GM10266 (cell line): ENCODE measurements at regions not wholly inside any gene's neighbourhood (a gene's known extent, or its start where the extent isn't known, plus 50 kb on each side); places are given as distances from the start of the nearest gene placed in this dataset.
A peak's percentile ranks its signal among the peaks of the same experiment; 100 is the strongest.
"Not testable (repeated sequence)": the region's sequence is repeated elsewhere in the genome, so short reads cannot be mapped to it uniquely, and the experiment has no call there.

ENCODE experiments used
- DNase-seq: peaks from one replicate; pipeline ENCODE4 v3.0.0; 2012; ENCODE audit errors: extremely low spot score
- CTCF ChIP-seq: IDR thresholded peaks from 2 replicates; pipeline ENCODE4 v1.5.1; 2012; ENCODE audit warnings: mild to moderate bottlenecking, low read depth; ENCODE audit not compliant: control insufficient read depth, insufficient read depth; ENCODE audit errors: missing control alignments

- DNase-seq, result peak; percentile 77
- TF ChIP-seq CTCF, result no peak
These were observed 90.0 kb upstream of the DRD5 start for GRCh38 chr4:9691238-9692065.

DNA sequence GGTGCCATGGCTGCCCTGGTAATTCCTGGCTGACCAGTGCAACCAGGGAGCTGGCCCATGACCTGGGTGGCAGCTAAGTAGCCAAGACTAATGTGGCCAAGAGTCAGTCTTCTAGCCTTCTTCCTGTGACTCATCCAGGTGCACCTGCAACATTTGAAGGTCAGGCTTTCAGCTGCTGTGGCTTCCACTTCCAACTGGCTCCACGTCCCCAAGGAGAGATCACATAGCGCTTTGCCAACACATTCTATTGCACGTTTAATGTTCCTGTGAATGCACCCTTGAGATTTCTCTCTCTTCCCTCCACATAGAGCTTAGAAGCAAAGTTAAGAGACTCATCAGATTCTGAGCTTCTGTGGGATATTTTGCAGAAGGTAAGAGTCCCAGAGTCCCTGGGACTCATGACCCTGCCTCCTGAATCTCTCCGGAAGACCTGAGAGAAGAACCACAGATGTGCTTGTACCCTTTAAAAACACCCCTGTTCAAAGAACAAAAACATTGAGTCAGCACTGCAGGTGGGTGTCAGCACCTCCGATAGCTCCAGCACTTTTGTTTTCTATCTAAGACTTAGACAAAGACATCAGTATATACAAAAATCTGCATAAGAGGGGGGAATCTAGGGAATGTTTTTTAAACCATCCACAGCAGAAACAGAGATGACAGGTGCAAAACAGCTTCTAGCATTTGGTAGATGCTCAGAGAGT lies 88.5 kb upstream of the DRD5 start:
- not testable (repeated sequence) for DNase-seq

DNA sequence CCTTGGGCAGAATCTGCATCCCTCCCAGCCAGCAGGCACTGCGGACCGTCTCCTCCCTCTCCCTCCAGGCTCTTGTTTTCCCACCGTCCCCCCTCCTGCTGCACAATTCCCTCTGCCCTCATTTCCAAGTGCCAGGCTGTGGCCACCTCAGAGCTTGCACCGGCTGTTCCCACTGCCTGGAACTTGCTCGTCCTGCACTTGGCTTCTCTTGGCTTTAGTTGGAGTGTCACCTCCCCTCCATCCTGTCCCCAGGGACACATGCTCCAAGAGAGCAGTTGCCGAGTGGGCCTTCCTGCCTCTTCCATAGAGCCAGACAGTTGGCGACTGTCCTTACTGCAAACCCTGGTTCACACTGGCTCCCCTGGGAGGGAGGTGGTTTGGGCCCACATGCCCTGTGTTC lies 87.0 kb upstream of the DRD5 start:
- not testable (repeated sequence) for DNase-seq

- peak; percentile 32 for TF ChIP-seq CTCF
- DNase-seq, result not testable (repeated sequence)
These were observed 85.4 kb upstream of the DRD5 start for GRCh38 chr4:9695994-9696393.

DNA sequence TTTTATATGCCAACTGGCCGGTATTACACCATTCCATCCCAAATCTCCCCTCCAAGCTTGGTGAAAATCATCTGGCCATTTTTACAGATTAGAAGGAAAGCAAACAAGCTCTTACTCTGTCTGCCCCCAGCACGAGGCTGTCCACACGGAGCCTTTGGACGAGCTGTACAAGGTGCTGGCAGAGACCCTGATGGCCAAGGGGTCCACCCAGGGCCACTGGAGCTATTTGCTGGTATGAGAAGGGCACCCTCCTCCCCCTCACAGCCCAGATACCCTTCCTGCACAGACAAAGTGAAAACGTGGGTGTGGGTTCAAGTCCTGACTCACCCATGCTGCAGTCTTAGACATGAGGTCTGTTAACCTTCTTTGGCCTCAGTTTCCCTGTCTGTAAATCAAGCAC lies 84.9 kb upstream of the DRD5 start:
- not testable (repeated sequence) for DNase-seq

- DNase-seq, result not testable (repeated sequence)
These were observed 79.4 kb upstream of the DRD5 start for GRCh38 chr4:9702019-9702418.

GRCh38 chr4:9702696-9703095 lies 78.7 kb upstream of the DRD5 start:
- DNase-seq, result not testable (repeated sequence)

DNA sequence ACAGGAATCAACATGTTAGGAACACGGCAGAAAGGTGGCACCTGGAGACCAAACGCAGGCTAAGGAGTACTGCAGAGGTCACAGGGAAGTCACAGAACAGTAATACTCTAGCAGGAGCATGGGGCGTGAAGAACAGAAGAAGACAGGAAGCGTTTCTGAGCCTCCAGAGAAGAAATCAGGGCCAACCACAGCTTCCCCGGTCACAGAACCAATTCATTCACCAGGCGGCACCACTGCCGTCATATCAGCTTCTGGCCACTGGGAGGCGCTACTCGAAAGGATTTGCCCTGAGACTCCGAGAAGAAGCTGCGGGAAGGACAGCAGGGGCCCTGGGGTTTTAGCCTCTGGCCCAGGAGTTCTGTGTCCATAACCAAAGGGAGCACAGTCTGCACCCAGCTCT lies 78.0 kb upstream of the DRD5 start:
- TF ChIP-seq CTCF, result peak; percentile 83
- peak; percentile 62 for DNase-seq

DNA sequence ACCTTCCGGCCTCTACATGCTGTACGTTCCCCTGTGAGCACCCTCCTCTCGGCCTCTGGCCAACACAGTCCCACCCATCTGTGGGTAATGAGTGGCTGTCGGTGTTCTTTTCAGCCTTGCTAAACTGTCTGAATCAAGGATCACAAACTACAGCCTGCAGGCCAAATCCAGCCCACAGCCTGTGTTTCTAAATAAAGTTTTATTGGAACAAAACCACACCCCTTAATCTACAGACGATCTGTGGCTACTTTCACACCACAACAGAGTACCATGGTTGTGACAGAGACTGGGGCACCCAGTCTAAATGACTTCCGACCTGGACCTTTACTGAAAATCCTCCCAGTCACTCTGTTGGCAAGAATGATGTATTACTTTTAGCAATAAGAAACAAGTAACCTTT lies 77.3 kb upstream of the DRD5 start:
- DNase-seq, result not testable (repeated sequence)

DNA sequence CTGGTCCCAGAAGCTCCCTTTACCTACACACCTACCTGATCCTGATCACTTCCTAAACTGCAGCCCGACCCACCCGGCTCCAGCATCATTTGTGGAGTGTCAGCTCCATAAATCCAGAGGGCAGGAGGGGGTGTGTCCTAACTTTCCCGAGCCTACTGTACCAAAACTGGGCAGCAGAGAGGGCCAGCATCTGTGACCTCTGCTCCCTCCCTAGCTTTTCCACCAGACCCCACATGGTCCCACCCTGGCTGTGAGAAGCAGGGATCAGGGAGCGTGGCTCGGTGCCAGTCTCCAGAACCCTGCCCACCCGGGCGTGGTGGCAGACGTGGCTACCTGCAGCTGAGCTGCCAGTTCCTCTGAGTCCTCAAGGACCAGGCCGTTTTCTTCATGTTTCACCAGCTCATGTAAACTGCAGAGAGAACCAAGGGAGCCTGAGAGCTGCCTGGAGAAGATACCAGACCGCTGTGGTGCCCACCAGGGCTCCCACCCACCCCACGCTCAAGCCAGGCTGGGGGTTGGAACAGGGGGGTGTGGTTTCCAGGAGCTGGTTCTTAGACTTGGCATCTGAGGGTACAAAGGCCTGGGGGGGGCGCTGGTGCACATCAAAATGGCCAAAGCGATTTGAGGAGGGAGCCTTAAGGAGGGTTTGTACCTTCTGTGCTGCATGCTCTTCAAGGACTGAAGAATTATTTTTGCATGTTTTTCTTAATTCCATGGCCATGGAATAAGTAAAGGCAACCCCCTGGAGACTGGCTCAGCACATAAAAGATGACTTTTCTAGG lies 76.7 kb upstream of the DRD5 start:
- TF ChIP-seq CTCF, result no peak
- no peak for DNase-seq

- not testable (repeated sequence) for DNase-seq
These were observed 74.2 kb upstream of the DRD5 start for GRCh38 chr4:9707281-9707680.

GRCh38 chr4:9707936-9708335 lies 73.5 kb upstream of the DRD5 start:
- not testable (repeated sequence) for DNase-seq
